GM21515 (cell line): ENCODE measurements at regions not wholly inside any gene's neighbourhood (a gene's known extent, or its start where the extent isn't known, plus 50 kb on each side); places are given as distances from the start of the nearest gene placed in this dataset.
"Not testable (repeated sequence)": the region's sequence is repeated elsewhere in the genome, so short reads cannot be mapped to it uniquely, and the experiment has no call there.

Experiments
- ATAC-seq: cut with Tn5 transposase; IDR thresholded peaks from one replicate; pipeline ENCODE4 v1.9.1; 2021; ENCODE audit not compliant: unreplicated experiment

GRCh38 chr5:89583534-89583933 is 700.5 kb upstream of the MEF2C start:
- no peak for ATAC-seq

- no peak for ATAC-seq
These were observed 699.9 kb upstream of the MEF2C start for GRCh38 chr5:89582768-89583339.

- no peak for ATAC-seq
These were observed 698.0 kb upstream of the MEF2C start for GRCh38 chr5:89580976-89581375.

GRCh38 chr5:89575319-89575718 is 692.3 kb upstream of the MEF2C start:
- no peak for ATAC-seq

DNA sequence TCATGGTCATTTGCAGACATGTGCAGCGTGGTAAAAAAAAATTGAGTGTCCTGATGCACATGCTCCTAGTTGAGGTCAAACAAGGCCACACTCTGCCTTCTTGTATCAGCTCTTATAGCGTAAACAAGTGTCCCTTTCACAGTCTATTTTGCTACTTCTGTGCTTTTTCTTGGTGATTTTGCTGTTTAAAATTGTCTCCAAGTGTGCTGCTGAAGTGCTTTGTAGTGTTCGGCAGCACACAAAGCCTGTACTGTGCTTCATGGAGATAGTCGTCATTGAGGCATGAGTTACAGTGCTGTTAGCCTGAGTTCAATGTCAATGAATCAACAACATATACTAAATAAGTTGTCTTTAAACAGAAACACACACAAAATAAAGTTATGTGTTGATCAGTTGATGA is 690.4 kb upstream of the MEF2C start:
- ATAC-seq, result no peak

DNA sequence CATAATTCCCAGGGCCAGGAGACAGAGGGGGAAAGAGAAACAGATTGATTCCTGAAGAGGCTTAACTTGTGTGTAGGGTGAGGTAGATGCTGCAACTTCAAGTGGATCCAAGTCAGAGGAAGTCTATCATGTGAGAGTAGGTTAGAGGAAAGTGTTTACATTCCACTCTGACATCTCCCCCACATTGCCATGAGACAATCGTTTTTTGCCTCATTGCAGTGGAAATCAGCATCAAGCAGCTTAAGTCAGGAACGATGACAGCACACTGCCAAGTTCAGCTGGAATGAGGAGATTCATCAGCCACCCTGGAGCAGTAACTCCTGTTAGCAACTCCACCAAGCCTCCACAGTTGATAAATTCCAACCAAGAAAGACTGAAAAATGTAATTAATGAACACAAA is 689.7 kb upstream of the MEF2C start:
- no peak for ATAC-seq

DNA sequence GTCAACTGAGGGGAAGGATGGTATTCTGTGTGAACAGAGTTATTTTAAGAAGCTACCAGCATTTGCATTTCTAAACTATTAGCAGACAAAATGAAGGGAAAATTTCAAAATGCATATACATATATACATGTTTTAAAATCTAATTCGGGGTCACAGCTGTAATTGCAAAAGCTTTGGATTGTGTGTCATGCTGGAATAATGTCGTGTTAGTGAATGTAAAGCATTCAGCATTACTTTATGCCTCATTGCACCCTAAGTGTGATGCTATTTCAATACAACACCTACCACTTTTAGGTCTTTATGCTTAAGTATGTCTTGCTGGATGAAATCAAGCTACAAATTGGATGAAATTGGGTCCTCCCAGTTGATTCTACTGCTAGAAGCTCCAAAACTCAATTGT is 687.6 kb upstream of the MEF2C start:
- no peak for ATAC-seq

- ATAC-seq, result no peak
These were observed 683.4 kb upstream of the MEF2C start for GRCh38 chr5:89566340-89566739.

DNA sequence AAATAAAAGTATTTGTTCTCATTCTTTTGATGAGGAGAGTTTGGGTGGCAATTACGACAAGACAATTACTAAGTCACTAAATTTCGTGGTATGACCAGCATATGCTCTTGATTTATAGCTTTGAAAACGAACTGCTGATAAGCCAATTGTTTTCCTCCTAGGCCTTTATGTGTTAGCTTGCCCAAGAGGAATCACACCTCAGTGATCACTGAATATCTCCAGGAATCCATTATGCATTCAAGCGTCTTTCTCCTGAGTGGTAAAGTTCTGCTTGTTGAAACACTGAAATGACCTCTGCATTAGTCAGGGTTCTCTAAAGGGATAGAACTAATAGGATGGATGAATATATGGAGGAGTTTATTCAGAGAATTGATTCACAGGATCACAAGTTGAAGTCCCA is 677.7 kb upstream of the MEF2C start:
- no peak for ATAC-seq

DNA sequence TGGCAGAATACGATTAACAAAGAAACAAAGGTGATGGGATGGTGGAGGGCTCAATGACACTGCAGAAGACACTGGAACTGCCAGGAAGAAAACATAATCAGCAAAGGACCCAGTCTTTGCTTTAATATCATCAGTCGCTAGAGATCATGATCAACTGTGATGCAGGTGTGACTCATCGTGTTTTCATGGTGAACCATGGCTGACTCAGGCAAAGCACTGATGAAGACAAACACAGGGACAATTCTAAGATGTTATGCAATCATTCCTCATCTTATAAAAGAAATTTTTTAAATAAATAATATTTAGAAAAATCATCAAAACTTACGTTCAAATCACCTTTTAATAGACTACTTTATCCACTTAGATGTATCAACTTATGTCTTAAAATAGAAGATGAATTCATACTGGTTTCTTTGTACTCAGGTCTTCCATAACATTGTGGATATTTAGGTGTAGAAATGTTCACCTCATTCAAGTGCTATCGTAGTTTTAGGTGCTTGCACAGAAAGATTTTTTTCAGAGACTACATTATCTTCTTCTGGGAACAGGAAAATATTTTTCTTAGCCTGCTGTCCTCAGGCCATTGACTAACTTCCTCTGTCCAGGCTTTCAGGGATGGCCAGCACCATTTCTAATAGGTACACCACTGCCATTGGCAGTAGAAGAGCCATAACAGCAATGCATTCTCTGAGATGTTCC is 673.4 kb upstream of the MEF2C start:
- ATAC-seq, result no peak

DNA sequence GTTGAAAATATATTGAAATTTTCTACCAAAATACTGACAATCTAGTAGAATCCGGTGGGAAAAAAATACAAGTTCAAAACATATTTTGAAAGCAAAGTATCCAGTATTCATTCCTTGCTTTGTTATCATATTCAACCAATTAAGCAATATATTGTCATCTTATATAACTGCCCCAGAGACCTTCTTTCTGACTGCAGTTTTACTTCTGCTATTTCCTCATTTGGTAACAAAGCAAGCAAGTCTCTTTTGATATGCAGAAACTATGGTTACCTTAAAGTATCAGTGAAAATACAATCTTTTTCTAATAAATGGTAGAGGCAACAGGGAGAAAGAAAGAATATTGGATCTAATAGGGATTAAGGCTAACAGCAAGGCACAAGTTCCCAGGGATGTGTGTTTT is 663.7 kb upstream of the MEF2C start:
- ATAC-seq, result no peak

GRCh38 chr5:89545626-89546025 is 662.6 kb upstream of the MEF2C start:
- ATAC-seq, result no peak

GRCh38 chr5:89545076-89545475 is 662.1 kb upstream of the MEF2C start:
- ATAC-seq, result no peak

DNA sequence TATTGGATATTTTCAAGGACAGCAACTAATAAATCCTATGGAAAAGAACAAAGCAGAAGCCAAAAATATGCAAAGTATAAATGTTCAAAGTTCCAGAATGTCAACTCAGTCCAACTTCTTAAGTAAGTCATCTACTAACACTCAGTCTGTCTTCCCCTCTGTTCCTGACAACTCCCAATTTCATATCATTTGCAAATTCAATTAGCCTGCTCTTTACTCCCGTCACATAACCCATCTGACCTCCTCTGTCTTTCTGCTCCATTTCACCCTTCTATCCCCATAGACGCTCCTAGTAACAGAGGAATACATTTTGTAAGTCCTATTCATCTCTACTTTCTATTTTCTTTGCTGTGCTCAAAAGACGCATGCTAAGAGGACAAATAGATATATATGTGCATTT is 659.8 kb upstream of the MEF2C start:
- no peak for ATAC-seq

DNA sequence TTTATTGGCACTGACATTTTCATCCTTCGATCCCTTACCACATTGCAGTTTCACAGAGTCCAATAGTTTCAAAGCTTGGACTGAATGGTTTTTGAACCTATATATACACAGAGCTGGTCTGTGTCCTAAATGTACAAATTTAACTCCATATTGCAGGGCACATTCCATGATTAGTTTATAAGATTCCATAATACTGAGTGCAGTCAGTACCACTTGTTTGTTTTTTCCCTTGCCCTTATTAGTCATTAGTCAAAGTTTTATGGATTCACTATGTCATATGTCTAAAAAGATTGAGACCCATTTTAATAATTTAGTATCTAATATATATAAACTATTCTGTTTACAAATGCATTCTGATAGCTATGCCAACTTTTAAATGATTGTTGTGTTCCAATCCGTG is 654.8 kb upstream of the MEF2C start:
- no peak for ATAC-seq

DNA sequence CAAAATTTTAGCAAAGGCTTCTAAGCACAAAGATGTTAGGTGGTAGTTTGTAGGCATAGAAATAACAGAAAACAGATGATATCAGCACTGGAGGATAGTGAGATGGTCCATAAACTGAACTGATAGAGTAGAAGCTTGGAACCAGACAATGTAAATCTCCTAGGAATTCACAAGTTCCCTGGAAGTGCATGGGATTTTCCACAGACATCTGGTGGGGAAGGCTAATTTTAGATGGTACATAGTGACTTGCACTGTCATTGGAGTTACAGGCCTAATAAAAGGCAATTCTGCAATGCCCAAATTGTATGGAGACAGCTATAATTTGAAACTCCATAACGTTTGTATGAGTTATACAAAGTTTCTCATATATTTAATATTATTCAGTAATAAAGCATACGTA is 653.0 kb upstream of the MEF2C start:
- no peak for ATAC-seq

GRCh38 chr5:89535411-89535810 is 652.4 kb upstream of the MEF2C start:
- ATAC-seq, result no peak

DNA sequence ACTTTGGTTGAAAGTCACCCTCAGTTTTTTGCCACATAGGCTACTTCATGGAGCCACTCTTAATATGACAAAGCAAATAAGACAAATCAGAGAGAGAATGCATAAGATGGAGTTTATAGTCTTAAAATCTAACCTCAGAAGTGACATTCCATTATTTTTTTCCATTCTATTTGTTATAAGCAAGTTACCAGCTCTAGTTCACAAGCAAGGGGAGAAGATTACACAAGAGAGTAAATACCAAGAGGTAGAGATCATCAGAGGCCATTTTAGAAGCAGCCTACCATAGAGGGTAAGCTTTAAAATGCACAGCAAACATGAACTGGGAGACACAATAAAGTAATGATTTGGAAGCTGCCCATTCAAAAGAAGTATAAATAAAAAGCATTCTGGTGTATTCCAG is 651.3 kb upstream of the MEF2C start:
- ATAC-seq, result no peak

GRCh38 chr5:89524785-89525184 is 641.8 kb upstream of the MEF2C start:
- ATAC-seq, result no peak

DNA sequence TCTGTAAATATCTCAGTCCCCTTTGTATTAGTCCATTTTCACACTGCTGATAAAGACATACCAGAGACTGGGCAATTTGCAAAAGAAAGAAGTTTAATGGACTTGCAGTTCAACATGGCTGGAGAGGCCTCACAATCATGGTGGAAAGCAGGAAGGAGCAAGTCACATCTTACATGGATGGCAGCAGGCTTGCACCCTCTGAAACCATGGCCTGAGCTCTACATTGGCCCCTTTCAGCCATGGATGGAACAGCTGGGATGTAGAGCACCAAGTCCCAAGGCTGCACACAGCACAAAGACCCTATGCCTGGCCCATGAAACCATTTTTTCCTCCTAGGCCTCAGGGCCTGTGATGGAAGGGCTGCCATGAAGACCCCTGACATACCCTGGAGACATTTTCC is 640.9 kb upstream of the MEF2C start:
- ATAC-seq, result not testable (repeated sequence)

DNA sequence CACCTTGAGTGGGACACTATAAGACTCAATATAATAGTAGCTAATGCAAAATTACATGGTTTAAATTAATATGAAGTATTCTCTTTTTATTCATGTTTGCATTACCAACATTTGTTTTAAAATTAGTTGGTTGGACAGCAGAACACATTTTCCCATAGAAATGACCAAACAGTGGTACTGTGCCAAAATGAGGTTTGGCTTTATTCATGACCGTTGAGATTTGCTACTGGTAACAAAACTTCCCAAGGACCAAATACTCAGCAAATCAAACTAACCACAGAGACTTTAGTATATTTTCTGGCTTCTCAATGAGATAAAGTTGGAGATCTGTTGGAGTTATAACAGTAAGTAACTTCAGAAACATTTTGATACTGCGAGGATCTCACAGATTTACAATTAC is 637.8 kb upstream of the MEF2C start:
- ATAC-seq, result no peak

GRCh38 chr5:89513299-89514044 is 630.5 kb upstream of the MEF2C start:
- no peak for ATAC-seq
